Stimulated activated CD8-positive, alpha-beta memory T cell treated with anti-CD3 and anti-CD28 coated beads, Interleukin-15, amount 100 ng/mL, for 4 hours (primary cell): ENCODE measurements at regions not wholly inside any gene's neighbourhood (a gene's known extent, or its start where the extent isn't known, plus 50 kb on each side); places are given as distances from the start of the nearest gene placed in this dataset.

ENCODE experiments used
- DNase-seq, 2 donors: peaks; one replicate each; pipeline ENCODE4 v3.0.0-alpha.2; 2020; ENCODE audit warnings: low read depth in 2 of 2

DNA sequence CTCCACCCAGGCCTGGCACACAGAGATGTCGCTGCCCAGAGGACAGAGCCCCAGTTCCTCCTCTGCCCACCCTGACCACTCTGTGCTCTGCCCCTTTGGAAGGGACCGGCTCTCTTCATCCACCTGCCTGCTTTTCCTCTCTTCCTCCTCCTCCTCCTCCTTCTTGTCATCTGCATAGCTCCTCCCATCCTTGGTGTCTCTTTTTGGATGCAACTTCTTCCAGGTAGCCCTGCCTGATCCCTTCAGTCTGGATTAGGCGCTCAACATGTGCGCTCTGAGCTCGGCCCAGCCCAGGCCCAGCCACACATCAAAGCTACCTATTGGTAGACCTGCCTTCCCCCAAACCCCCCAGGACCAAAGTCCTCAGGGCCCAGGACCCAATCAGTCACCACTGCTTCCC is 52.6 kb upstream of the RXRA start:
- DNase-seq: no peak

DNA sequence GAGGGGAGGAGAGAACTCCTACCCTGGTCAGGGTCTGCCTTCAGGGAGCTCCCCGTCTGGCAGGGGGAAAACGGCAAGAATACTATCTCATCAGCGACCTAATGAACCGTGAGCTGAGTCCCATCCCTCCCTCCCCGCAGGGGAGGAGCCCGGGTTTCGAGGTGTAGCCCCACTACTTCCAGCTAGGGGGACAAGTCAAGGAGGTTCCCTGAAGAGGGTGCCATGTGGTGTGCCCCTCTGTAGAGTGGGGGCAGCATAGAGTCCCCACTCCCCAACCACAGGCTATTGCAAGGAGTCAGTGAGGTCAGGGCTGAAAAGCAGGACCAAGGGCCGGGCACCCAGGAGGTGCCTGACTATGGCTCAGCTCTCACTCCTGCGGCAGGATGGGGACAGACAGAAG is 50.9 kb upstream of the RXRA start:
- no peak for DNase-seq

- DNase-seq: no peak
Measured at GRCh38 chr9:134276453-134277245, 49.6 kb upstream of the RXRA start.
